HG03103 (cell line): ENCODE measurements at regions not wholly inside any gene's neighbourhood (a gene's known extent, or its start where the extent isn't known, plus 50 kb on each side); places are given as distances from the start of the nearest gene placed in this dataset.

Source experiments
- ATAC-seq: cut with Tn5 transposase; IDR thresholded peaks from one replicate; pipeline ENCODE4 v1.9.1; 2021; ENCODE audit warnings: low read depth; ENCODE audit not compliant: unreplicated experiment

GRCh38 chr14:105862581-105863239, 336.3 kb downstream of the TMEM121 start:
- ATAC-seq: no peak

- no peak for ATAC-seq
Observed at GRCh38 chr14:105863296-105864108, 337.1 kb downstream of the TMEM121 start.

- no peak for ATAC-seq
Observed at GRCh38 chr14:105864116-105864515, 337.7 kb downstream of the TMEM121 start.

GRCh38 chr14:105864651-105865265, 338.4 kb downstream of the TMEM121 start:
- no peak for ATAC-seq

GRCh38 chr14:105865266-105865903, 339.0 kb downstream of the TMEM121 start:
- no peak for ATAC-seq

- no peak for ATAC-seq
Observed at GRCh38 chr14:105865904-105866840, 339.8 kb downstream of the TMEM121 start.

- no peak for ATAC-seq
Observed at GRCh38 chr14:105866841-105867321, 340.5 kb downstream of the TMEM121 start.

- ATAC-seq: no peak
Observed at GRCh38 chr14:105867961-105868599, 341.7 kb downstream of the TMEM121 start.

- ATAC-seq: no peak
Observed at GRCh38 chr14:105871590-105871989, 345.2 kb downstream of the TMEM121 start.

- no peak for ATAC-seq
Observed at GRCh38 chr14:105873870-105874512, 347.6 kb downstream of the TMEM121 start.

GRCh38 chr14:105876158-105876557, 349.8 kb downstream of the TMEM121 start:
- ATAC-seq: no peak

- ATAC-seq: no peak
Observed at GRCh38 chr14:105876829-105877228, 350.4 kb downstream of the TMEM121 start.

GRCh38 chr14:105877645-105878044, 351.3 kb downstream of the TMEM121 start:
- no peak for ATAC-seq

GRCh38 chr14:105878125-105878524, 351.7 kb downstream of the TMEM121 start:
- ATAC-seq: no peak

GRCh38 chr14:105878554-105878953, 352.2 kb downstream of the TMEM121 start:
- no peak for ATAC-seq

GRCh38 chr14:105879503-105879866, 353.1 kb downstream of the TMEM121 start:
- no peak for ATAC-seq

GRCh38 chr14:105879867-105880561, 353.6 kb downstream of the TMEM121 start:
- ATAC-seq: no peak

- no peak for ATAC-seq
Observed at GRCh38 chr14:105880616-105881015, 354.2 kb downstream of the TMEM121 start.
